Thyroid gland (tissue), 4 donors: ENCODE measurements at regions not wholly inside any gene's neighbourhood (a gene's known extent, or its start where the extent isn't known, plus 50 kb on each side); places are given as distances from the start of the nearest gene placed in this dataset.

ENCODE experiments used
- POLR2A ChIP-seq, 2 donors: fragments of 450-650 bp; IDR thresholded peaks; one replicate each; pipeline ENCODE4 v1.6.1; 2017; ENCODE audit warnings: antibody characterized with exemption in 2 of 2, mild to moderate bottlenecking in 2 of 2, moderate library complexity in 1 of 2
- TF ChIP-seq, protein P1 (sequence below), 6 experiments: fragments of 200-600 bp in 3 of 6; fragments of 450-650 bp in 3 of 6; sonication (generic) in 3 of 6; IDR thresholded peaks; one replicate each; pipeline ENCODE4 v1.5.1; 2016 to 2019; ENCODE audit warnings: antibody characterized with exemption in 6 of 6, mild to moderate bottlenecking in 2 of 6, inconsistent platforms in 1 of 6, moderate library complexity in 1 of 6

DNA sequence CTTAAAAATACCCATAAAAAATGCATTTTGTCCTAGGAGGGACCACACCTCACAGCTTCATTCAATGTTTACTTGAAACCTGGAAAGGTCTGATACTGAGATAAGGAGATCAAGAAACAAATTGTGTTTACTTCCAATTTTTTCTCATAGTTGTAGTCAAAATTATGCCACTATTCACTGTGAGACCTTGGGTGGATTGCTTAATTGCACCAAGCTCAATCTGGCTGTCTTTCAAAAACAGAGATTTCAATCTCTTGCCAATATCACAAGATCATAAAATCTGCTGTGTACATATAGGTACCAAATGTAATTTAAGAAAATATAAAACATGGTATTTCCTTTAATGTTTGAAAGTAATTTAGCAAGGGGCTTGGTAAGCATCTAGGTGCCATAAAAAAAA lies 186.4 kb upstream of the THBS1 start:
- no peak for TF ChIP-seq POLR2A (IDR thresholded peaks at IDR 0.05)
- TF ChIP-seq, protein P1, sequence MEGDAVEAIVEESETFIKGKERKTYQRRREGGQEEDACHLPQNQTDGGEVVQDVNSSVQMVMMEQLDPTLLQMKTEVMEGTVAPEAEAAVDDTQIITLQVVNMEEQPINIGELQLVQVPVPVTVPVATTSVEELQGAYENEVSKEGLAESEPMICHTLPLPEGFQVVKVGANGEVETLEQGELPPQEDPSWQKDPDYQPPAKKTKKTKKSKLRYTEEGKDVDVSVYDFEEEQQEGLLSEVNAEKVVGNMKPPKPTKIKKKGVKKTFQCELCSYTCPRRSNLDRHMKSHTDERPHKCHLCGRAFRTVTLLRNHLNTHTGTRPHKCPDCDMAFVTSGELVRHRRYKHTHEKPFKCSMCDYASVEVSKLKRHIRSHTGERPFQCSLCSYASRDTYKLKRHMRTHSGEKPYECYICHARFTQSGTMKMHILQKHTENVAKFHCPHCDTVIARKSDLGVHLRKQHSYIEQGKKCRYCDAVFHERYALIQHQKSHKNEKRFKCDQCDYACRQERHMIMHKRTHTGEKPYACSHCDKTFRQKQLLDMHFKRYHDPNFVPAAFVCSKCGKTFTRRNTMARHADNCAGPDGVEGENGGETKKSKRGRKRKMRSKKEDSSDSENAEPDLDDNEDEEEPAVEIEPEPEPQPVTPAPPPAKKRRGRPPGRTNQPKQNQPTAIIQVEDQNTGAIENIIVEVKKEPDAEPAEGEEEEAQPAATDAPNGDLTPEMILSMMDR (IDR thresholded peaks at IDR 0.05): no peak
